ENCODE measurements at regions not wholly inside any gene's neighbourhood (a gene's known extent, or its start where the extent isn't known, plus 50 kb on each side); places are given as distances from the start of the nearest gene placed in this dataset.

- H3K27me3 ChIP-seq, result no peaks in the 10 kb centered on the region
- intact Hi-C loops (cut with DNase I; ENCODE audit: low total_unique reads), result no loop called here
- H3K4me3 ChIP-seq, result no peak overlapping the region
- no peaks in the 10 kb centered on the region for H3K36me3 ChIP-seq
- TF ChIP-seq CTCF (IDR thresholded peaks at IDR 0.05) (no peak), POLR2A (IDR thresholded peaks at IDR 0.05) (no peak)
- H3K9me3 ChIP-seq, result no peaks in the 10 kb centered on the region
- DNase-seq, result no peak
- H3K4me1 ChIP-seq, result no peaks in the 10 kb centered on the region
- no peak overlapping the region for H3K27ac ChIP-seq
Observed at GRCh38 chr2:155689791-155690190, 642.7 kb downstream of the NR4A2 start.

- H3K9me3 ChIP-seq, result no peaks in the 10 kb centered on the region
- intact Hi-C loops (cut with DNase I; ENCODE audit: low total_unique reads), result no loop called here
- H3K4me1 ChIP-seq, result no peaks in the 10 kb centered on the region
- DNase-seq, result no peak
- no peak overlapping the region for H3K4me3 ChIP-seq
- H3K27me3 ChIP-seq, result no peaks in the 10 kb centered on the region
- TF ChIP-seq CTCF (IDR thresholded peaks at IDR 0.05) (no peak), POLR2A (IDR thresholded peaks at IDR 0.05) (no peak)
- H3K36me3 ChIP-seq, result no peaks in the 10 kb centered on the region
- H3K27ac ChIP-seq, result no peak overlapping the region
Observed at GRCh38 chr2:155687181-155687580, 645.3 kb downstream of the NR4A2 start.

GRCh38 chr2:155679647-155680046, 652.9 kb downstream of the NR4A2 start:
- H3K9me3 ChIP-seq, result no peaks in the 10 kb centered on the region
- H3K4me1 ChIP-seq, result no peaks in the 10 kb centered on the region
- intact Hi-C loops (cut with DNase I; ENCODE audit: low total_unique reads), result no loop called here
- no peaks in the 10 kb centered on the region for H3K27me3 ChIP-seq
- no peak for DNase-seq
- H3K27ac ChIP-seq, result no peak overlapping the region
- H3K36me3 ChIP-seq, result no peaks in the 10 kb centered on the region
- TF ChIP-seq CTCF (IDR thresholded peaks at IDR 0.05), result no peak
- TF ChIP-seq POLR2A (IDR thresholded peaks at IDR 0.05), result no peak
- H3K4me3 ChIP-seq, result no peak overlapping the region

GRCh38 chr2:155675920-155676319, 656.6 kb downstream of the NR4A2 start:
- Histone ChIP-seq H3K27ac (no peak overlapping the region), H3K36me3 (no peaks in the 10 kb centered on the region), H3K27me3 (no peaks in the 10 kb centered on the region), H3K4me3 (no peak overlapping the region), H3K4me1 (no peaks in the 10 kb centered on the region), H3K9me3 (no peaks in the 10 kb centered on the region)
- intact Hi-C loops (cut with DNase I; ENCODE audit: low total_unique reads), result no loop called here
- TF ChIP-seq POLR2A (IDR thresholded peaks at IDR 0.05) (no peak), CTCF (IDR thresholded peaks at IDR 0.05) (no peak)
- DNase-seq, result no peak

- Histone ChIP-seq H3K36me3 (no peaks in the 10 kb centered on the region), H3K4me3 (no peak overlapping the region), H3K27ac (no peak overlapping the region), H3K9me3 (no peaks in the 10 kb centered on the region), H3K4me1 (no peaks in the 10 kb centered on the region), H3K27me3 (no peaks in the 10 kb centered on the region)
- no peak for DNase-seq
- intact Hi-C loops (cut with DNase I; ENCODE audit: low total_unique reads), result no loop called here
- TF ChIP-seq POLR2A (IDR thresholded peaks at IDR 0.05) (no peak), CTCF (IDR thresholded peaks at IDR 0.05) (no peak)
Observed at GRCh38 chr2:155665704-155666103, 666.8 kb downstream of the NR4A2 start.
